Stimulated activated CD4-positive, alpha-beta T cell treated with anti-CD3 and anti-CD28 coated beads, Interleukin-15, amount 100 ng/mL, for 24 hours (primary cell): ENCODE measurements at regions not wholly inside any gene's neighbourhood (a gene's known extent, or its start where the extent isn't known, plus 50 kb on each side); places are given as distances from the start of the nearest gene placed in this dataset.

ENCODE experiments used
- DNase-seq: peaks from one replicate; pipeline ENCODE4 v3.0.0-alpha.2; 2020

GRCh38 chr20:10868299-10868698 lies 194.5 kb upstream of the JAG1 start:
- DNase-seq, result no peak

DNA sequence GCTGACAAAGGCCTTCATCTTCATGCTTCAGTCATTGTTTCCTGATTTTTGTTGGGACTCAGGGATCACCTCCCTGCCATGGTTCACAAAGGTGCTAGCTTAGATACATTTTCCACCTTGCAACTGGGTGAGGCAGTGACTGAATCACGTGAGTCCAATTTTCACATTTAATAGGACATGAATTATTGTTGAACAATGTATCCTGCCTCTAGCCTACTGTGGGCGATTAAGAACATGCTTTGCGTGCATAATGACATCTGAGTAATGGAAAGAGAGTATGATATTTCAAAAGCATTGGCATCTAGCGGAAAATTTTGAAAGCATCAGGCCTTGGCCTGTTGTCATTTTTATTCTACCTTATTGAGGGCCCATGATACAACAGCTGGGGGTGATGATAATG lies 199.2 kb upstream of the JAG1 start:
- no peak for DNase-seq

GRCh38 chr20:10875653-10876052 lies 201.9 kb upstream of the JAG1 start:
- no peak for DNase-seq

DNA sequence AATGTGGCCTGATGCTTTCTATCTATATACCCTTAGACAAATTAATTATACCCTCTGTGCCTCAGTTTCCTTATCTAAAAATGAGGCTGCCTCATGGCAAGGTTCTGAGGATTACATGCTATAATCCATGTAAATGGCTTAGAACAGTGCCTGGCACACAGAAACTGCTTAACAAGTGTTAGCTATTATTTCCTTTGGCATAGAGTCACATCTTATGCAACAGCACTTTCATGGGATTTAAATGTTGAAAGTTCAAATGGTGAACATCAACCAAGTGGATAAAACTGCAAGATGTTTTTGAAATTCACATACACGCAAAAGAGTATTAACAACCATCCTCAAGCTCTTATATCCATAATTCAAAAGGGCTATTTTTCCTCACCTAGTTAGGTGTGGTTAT lies 202.8 kb upstream of the JAG1 start:
- DNase-seq, result no peak

DNA sequence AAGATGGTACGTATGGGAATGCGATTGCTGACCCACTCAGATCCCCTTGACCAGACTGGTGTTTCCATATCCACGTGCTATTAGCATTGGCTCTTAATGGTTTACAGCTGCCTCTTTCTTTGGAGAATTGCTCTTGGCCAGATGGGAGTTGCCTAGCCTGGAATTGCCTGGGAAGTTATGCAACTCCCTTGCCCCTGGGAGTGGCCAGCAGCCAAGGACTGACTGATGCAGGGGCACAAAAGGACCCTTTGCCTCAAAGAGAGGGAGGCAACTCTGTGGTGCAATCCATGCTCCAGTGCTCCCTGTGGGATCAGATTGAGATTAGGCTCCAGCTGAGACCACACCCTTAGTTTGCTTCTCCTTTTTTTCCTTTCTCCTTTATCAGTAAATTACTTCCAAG lies 203.5 kb upstream of the JAG1 start:
- no peak for DNase-seq

- DNase-seq, result no peak
Observed at GRCh38 chr20:10883166-10883565, 209.4 kb upstream of the JAG1 start.

DNA sequence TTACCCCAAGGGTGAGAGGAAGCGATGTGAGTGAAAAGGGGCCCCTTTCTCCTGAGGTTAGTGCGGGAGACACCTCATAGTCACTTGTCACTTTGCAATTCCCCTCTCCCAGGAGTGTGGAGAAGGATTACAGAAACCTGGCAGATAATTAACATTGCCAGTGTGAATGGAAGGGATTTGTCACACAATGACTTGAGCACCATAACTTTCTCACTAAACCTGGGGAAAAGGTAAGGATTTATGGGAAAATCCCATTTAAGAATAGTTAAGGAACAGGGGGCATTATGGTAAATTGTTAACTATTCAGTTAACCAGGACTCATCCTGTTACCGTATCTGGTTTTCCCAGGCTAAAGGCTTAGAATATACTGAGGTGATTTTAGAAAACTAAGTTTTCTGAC lies 219.5 kb upstream of the JAG1 start:
- DNase-seq, result no peak

- no peak for DNase-seq
Observed at GRCh38 chr20:10897336-10897735, 223.5 kb upstream of the JAG1 start.

- DNase-seq, result no peak
Observed at GRCh38 chr20:10898552-10898951, 224.8 kb upstream of the JAG1 start.

DNA sequence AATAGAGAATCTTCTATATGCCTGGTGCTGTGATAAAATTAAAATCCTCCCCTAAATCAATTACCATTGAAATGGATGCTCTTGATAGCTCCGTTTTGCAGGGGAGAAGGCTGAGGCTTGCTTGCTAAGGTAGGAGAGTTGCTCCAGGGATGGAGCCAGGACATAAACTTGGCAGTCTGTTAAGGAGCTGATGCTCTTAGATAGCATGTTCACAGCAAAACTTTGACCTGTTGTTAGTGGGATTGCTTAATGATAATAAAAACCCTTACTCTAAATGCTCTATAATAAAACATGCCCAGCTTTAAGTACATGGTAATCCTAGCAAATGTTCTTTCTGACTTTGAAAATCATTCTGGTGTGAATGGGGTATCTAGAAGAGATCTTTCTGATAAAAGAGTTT lies 228.4 kb upstream of the JAG1 start:
- DNase-seq, result no peak

DNA sequence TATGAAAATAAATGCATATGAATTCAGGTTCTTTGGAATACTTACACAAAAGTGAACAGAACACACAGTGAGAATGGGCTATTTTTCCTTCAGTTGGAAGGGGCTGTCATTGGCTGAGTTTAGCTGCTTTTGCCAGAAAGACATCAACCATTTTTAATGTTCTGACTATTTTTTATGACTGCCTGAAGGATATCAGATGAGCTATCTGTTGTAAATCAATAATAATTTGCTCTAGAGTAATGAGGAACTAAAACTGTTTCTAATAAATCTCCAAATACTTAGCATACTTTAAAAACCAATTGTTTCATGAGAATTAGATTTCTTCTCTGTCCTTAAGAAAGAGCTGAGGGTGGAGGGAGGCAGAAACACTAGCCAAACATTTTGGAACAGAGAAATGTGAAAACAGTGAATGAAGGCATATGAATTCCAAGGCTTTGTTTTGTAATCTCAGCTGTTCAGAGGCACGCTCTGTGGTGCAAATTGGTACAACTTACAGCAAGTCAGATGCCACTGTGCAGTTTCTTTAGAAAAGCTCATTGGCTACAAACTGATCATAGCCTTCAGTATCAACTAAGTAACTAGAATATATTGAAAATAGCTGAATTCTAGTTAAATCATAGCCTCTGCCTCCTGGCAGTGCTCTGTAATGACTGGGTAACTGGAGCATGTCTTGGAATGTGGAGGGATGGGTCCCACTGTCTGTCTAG lies 228.9 kb upstream of the JAG1 start:
- DNase-seq, result no peak

GRCh38 chr20:10906834-10907233 lies 233.0 kb upstream of the JAG1 start:
- no peak for DNase-seq

GRCh38 chr20:10909803-10910202 lies 236.0 kb upstream of the JAG1 start:
- no peak for DNase-seq

GRCh38 chr20:10910535-10911178 lies 236.9 kb upstream of the JAG1 start:
- no peak for DNase-seq

- no peak for DNase-seq
Observed at GRCh38 chr20:10911298-10911697, 237.5 kb upstream of the JAG1 start.

GRCh38 chr20:10915815-10916214 lies 242.0 kb upstream of the JAG1 start:
- no peak for DNase-seq

DNA sequence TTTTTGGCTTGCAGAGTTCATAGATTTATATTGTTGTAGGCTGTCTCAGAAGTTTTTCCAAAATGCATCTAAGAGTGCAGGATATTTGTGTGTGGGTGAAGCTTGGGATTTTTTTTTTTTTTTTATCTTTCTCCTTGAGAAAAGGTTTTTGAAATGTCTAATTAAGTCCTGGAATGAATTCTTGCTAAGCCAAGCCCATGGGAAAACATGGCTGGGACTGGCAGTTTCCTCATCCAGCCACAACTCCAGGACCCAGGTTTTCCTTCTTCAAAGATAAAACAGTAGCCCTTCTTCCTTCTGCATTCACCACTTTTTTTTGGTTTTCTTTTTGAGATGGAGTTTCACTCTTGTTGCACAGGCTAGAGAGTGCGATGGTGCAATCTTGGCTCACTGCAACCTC lies 242.5 kb upstream of the JAG1 start:
- DNase-seq, result no peak

GRCh38 chr20:10917826-10918225 lies 244.0 kb upstream of the JAG1 start:
- DNase-seq, result no peak

- no peak for DNase-seq
Observed at GRCh38 chr20:10919396-10920140, 245.8 kb upstream of the JAG1 start.

DNA sequence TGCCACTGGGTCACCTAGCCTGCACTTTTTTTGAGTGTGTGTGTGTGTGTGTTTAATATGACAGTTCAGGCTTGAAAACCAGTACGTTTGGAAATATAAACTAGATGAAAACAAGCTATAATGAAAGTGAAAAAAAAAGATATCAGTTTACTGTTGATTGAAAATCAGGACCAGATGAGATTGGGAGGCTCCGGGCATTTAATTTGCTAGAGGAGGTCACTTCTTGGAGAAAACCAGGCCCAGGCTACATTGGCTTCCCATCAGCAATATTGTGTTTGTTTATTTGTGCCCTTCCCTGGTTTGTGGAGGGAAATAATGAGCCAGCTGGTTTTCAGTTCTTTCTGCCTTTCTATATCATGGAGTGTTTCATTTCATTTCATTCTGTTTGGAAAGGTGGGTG lies 246.6 kb upstream of the JAG1 start:
- no peak for DNase-seq

DNA sequence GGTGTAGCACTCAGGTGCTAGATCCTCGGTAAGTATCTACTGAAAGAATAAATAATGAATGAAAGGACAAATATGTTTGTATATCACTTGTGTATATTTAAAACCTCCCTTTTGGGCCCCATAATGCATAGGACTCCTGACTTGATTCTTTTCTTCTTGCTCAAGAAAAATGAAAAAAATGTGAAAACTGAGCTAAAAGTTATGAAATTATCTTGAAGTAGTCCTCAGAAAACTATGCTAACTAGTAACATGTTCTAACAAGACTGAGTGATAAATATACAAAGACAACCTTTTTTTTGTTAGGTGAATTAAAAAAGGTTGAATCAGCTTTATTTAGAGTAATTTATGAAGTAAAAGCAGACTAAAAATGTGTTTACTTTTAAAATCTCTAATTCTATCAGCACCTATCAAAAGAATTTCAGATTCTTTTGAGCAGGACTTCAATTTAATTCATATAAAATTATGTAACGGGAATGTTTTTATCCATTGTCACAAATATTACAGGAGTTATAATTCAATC lies 247.8 kb upstream of the JAG1 start:
- DNase-seq, result no peak

GRCh38 chr20:10922506-10922905 lies 248.7 kb upstream of the JAG1 start:
- no peak for DNase-seq

- no peak for DNase-seq
Observed at GRCh38 chr20:10922941-10923340, 249.1 kb upstream of the JAG1 start.

DNA sequence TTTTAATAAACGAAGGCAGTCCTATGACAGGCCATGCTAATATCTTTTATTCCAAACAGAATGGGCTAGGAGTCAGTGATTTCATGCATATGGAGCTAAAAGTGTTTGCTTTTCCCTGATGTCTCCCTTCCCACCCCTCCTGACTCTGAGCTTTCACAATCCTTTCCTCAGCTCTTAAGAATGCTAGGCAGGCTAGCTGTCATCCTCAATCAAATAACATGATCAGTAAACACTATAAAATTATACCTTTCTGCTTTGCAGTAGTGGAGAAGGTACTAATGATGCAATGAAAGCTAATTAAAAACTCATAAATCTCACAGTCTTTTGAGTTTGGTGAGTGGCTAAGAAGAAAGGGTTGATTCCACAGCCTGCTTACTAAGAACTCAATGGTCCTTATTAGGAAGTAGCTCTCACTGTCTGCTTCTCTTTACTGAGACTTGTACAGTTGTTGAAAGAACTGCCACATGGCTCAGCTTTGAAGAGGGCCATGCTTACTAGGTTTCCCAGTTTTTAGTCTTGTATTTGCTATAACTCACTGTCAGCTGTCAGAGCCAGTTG lies 250.9 kb upstream of the JAG1 start:
- no peak for DNase-seq
